Keratinocyte (primary cell): ENCODE measurements at regions not wholly inside any gene's neighbourhood (a gene's known extent, or its start where the extent isn't known, plus 50 kb on each side); places are given as distances from the start of the nearest gene placed in this dataset.

Experiments
- DNase-seq: peaks from one replicate; pipeline ENCODE4 v3.0.0-alpha.2; 2011; ENCODE audit warnings: low read depth, missing footprints, low spot score
- FAIRE-seq: peaks from 2 replicates; lab custom pipeline; 2011; peaks lifted over from hg19 to GRCh38; lab: Jason Lieb, UNC
- H2AFZ ChIP-seq: 2 replicates; pipeline ENCODE4 v1.6.0; 2012; ENCODE audit warnings: low read length, control low read depth, inconsistent platforms; ENCODE audit not compliant: control insufficient read depth
- H3K27ac ChIP-seq: 2 replicates; pipeline ENCODE4 v1.5.1; 2011; ENCODE audit warnings: low read length; ENCODE audit not compliant: control insufficient read depth, insufficient read depth
- H3K27me3 ChIP-seq: 3 replicates; pipeline ENCODE4 v1.6.0; 2011; ENCODE audit warnings: low read length; ENCODE audit not compliant: control insufficient read depth, insufficient read depth; ENCODE audit errors: extremely low read depth
- H3K36me3 ChIP-seq, 2 experiments: 2 replicates in 1 of 2; 3 replicates in 1 of 2; pipeline ENCODE4 v1.5.1; 2011; ENCODE audit warnings: low read length in 2 of 2, mild to moderate bottlenecking in 1 of 2; ENCODE audit not compliant: control insufficient read depth in 2 of 2, insufficient read depth in 2 of 2; ENCODE audit errors: extremely low read depth in 1 of 2
- H3K4me1 ChIP-seq: 3 replicates; pipeline ENCODE4 v1.5.1; 2011; ENCODE audit warnings: low read length; ENCODE audit not compliant: control insufficient read depth, insufficient read depth; ENCODE audit errors: extremely low read depth
- H3K4me2 ChIP-seq: 3 replicates; pipeline ENCODE4 v1.6.0; 2011; ENCODE audit warnings: low read depth, low read length; ENCODE audit not compliant: control insufficient read depth, insufficient read depth; ENCODE audit errors: extremely low read depth
- H3K4me3 ChIP-seq, 3 experiments: fragments of 200-600 bp in 1 of 3; sonication (generic) in 1 of 3; 2 replicates in 2 of 3; 3 replicates in 1 of 3; pipeline ENCODE4 v1.5.1; 2011 to 2016; ENCODE audit warnings: low read length in 3 of 3, mild to moderate bottlenecking in 3 of 3, control low read depth in 2 of 3, inconsistent platforms in 1 of 3, low read depth in 1 of 3, mixed read lengths in 1 of 3, mixed run types in 1 of 3, moderate library complexity in 1 of 3; ENCODE audit not compliant: control insufficient read depth in 2 of 3, insufficient read depth in 2 of 3; ENCODE audit errors: extremely low read depth in 1 of 3
- H3K79me2 ChIP-seq: 2 replicates; pipeline ENCODE4 v1.6.0; 2012; ENCODE audit warnings: low read length; ENCODE audit not compliant: control insufficient read depth, insufficient read depth
- H3K9ac ChIP-seq: 3 replicates; pipeline ENCODE4 v1.6.0; 2011; ENCODE audit warnings: low read length; ENCODE audit not compliant: control insufficient read depth, insufficient read depth; ENCODE audit errors: extremely low read depth
- H3K9me1 ChIP-seq: 3 replicates; pipeline ENCODE4 v1.6.0; 2011; ENCODE audit warnings: low read length; ENCODE audit not compliant: control insufficient read depth, insufficient read depth; ENCODE audit errors: extremely low read depth
- H3K9me3 ChIP-seq: 2 replicates; pipeline ENCODE4 v1.5.1; 2012; ENCODE audit warnings: low read depth, low read length; ENCODE audit not compliant: control insufficient read depth
- H4K20me1 ChIP-seq: 3 replicates; pipeline ENCODE4 v1.6.0; 2011; ENCODE audit warnings: low read length; ENCODE audit not compliant: control insufficient read depth, insufficient read depth; ENCODE audit errors: extremely low read depth
- CTCF ChIP-seq, 3 experiments: IDR thresholded peaks in 1 of 3; conservative IDR thresholded peaks in 1 of 3; optimal IDR thresholded peaks in 1 of 3; 2 replicates in 2 of 3; 3 replicates in 1 of 3; pipeline versions ENCODE3 to v1.5.1; 2011; ENCODE audit warnings: low read length in 3 of 3, mild to moderate bottlenecking in 3 of 3, moderate library complexity in 2 of 3, control low read depth in 1 of 3, inconsistent platforms in 1 of 3; ENCODE audit not compliant: insufficient read depth in 2 of 3; ENCODE audit errors: extremely low read depth in 1 of 3
- EZH2 ChIP-seq: IDR thresholded peaks from one replicate; pipeline ENCODE4 v1.6.1; 2012; ENCODE audit warnings: inconsistent platforms, mild to moderate bottlenecking, low read length, moderate library complexity
- dilution Hi-C: fragments of 300-500 bp; cut with MboI; formaldehyde crosslinking; loops from one replicate; pipeline ENCODE4 v1.7.0; 2020; ENCODE audit warnings: low sequenced_read_pairs; ENCODE audit not compliant: extremely low pct_ligation_motif_present

GRCh38 chr2:111236025-111236424 lies 115.3 kb downstream of the BCL2L11 start:
- no peak overlapping the region for H2AFZ ChIP-seq
- H3K9ac ChIP-seq = no peak overlapping the region
- dilution Hi-C loops = no loop called here
- no peaks in the 10 kb centered on the region for H3K27me3 ChIP-seq
- FAIRE-seq = peak; percentile 60
- peak; percentile 36 for DNase-seq
- peak overlapping the region; percentile 65 for H3K4me2 ChIP-seq
- H3K9me3 ChIP-seq = no peaks in the 10 kb centered on the region
- no peaks in the 10 kb centered on the region for H4K20me1 ChIP-seq
- H3K9me1 ChIP-seq = no peaks in the 10 kb centered on the region
- no peaks in the 10 kb centered on the region for H3K36me3 ChIP-seq
- no peak overlapping the region for H3K27ac ChIP-seq
- TF ChIP-seq CTCF (optimal IDR thresholded peaks at IDR 0.05 in 1 of 3, IDR thresholded peaks at IDR 0.05 in 1 of 3, conservative IDR thresholded peaks at IDR 0.05 in 1 of 3; ENCODE audit: extremely low read depth in 1 of 3, insufficient read depth in 2 of 3, low read length in 3 of 3) (no peak), EZH2 (no peak)
- no peaks in the 10 kb centered on the region for H3K79me2 ChIP-seq
- peaks cover 20% of the 10 kb centered on the region for H3K4me1 ChIP-seq
- H3K4me3 ChIP-seq = peak overlapping the region in 1 of 3 experiments; percentile 5

GRCh38 chr2:111238296-111238695 lies 117.6 kb downstream of the BCL2L11 start:
- Histone ChIP-seq H3K9me1 (no peaks in the 10 kb centered on the region), H3K4me1 (peaks cover 20% of the 10 kb centered on the region), H3K9me3 (no peaks in the 10 kb centered on the region), H3K27me3 (no peaks in the 10 kb centered on the region), H3K9ac (no peak overlapping the region), H4K20me1 (no peaks in the 10 kb centered on the region), H3K4me3 (no peak overlapping the region), H3K79me2 (no peaks in the 10 kb centered on the region), H3K4me2 (no peak overlapping the region), H3K27ac (no peak overlapping the region), H3K36me3 (no peaks in the 10 kb centered on the region), H2AFZ (no peak overlapping the region)
- TF ChIP-seq EZH2 = no peak
- no peak for TF ChIP-seq CTCF (optimal IDR thresholded peaks at IDR 0.05 in 1 of 3, IDR thresholded peaks at IDR 0.05 in 1 of 3, conservative IDR thresholded peaks at IDR 0.05 in 1 of 3; ENCODE audit: extremely low read depth in 1 of 3, insufficient read depth in 2 of 3, low read length in 3 of 3)
- dilution Hi-C loops = no loop called here
- DNase-seq (no peak), FAIRE-seq (no peak)
